ENCODE measurements at regions not wholly inside any gene's neighbourhood (a gene's known extent, or its start where the extent isn't known, plus 50 kb on each side); places are given as distances from the start of the nearest gene placed in this dataset.
"Not testable (repeated sequence)": the region's sequence is repeated elsewhere in the genome, so short reads cannot be mapped to it uniquely, and the experiment has no call there.

DNA sequence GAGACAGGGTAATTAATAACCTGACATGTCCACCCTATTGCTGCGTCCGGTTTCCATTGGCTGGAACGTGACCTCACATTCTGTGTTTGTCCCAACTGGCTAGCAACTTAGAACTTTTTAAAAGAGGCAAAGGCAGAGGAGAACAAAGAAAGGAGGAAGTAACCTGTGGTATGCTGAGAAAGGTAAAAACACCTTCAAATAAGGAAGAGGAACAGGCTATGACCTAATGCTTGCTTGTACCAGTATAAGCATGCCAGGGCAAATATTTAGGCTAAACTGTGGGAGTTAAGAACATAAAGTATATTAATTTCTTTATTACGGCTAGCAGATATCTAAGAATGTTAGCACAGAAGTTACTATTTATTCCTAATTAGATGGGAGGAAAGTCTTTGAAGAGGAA is 87.3 kb upstream of the MAP10 start:
- not testable (repeated sequence) for DNase-seq

- no peak for DNase-seq
Measured at GRCh38 chr1:232718928-232719927, 86.0 kb upstream of the MAP10 start.

GRCh38 chr1:232722626-232723025 is 82.6 kb upstream of the MAP10 start:
- DNase-seq = no peak

DNA sequence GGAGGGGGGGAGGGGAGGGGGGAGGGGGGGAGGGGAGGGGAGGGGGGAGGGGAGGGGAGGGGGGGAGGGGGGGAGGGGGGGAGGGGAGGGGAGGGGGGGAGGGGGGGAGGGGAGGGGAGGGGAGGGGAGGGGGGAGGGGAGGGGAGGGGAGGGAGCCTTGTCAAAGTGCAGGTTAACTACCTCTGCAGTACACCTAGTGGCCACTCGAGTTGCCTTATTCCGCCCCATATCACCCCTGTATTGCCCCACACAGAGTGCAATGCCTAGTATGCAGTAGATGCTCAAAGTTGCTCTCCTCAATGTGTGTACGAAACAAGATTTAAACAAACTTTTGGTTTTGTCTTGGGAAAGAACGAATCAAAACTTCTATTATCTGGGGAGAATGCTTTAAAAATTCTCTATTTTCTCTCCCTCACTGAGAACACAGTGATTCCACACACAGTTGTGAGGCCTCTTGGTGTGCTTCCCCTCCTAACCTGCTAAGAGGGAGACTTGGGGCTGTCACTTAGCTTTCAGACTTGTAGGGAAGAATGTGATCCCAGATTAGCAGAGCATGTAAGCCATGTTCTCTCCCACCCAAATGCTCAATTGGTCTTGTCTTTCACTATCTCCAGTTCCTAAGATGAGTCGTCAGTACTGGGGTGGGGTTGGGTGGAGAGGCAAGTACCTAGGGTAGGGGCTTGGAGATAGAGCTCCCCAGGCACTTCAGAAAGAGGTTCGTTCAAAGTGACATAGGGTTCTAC is 79.7 kb upstream of the MAP10 start:
- DNase-seq = no peak

GRCh38 chr1:232726048-232726779 is 79.0 kb upstream of the MAP10 start:
- DNase-seq = no peak

DNA sequence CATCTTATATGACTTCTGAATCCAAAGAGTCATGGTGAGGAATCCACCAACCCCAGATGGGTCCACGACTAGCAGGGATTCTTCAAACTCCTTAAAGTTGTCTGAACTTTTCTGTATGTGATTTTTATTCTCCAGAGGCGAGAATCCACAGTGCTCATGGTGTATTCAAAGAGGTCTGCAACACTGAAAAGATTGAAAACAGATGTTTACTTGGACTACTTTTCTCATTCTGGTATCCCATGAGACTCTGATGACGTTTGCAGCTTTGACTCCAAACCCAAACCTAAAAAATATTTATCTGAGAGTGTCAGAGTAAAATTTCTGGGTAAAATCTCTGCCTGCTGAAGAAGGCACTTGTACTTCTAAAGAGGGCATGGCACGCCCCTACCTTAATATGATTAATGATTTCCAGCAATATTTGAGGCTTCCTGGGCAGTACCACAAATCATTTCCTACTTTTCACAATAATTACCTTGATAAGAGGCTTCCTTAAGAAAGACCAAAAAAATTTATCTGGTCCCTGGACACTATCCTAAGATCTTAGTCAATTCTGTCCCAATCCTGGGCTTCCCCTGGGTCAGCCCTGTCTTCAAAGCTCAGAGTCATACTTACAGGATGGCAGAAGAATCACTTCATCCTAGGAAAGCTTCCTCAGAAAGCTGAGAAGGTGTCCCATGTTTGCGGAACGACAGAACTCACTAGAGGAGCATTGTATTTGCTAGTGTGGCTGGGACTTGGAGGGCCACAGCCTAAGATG is 76.5 kb upstream of the MAP10 start:
- DNase-seq = no peak

DNA sequence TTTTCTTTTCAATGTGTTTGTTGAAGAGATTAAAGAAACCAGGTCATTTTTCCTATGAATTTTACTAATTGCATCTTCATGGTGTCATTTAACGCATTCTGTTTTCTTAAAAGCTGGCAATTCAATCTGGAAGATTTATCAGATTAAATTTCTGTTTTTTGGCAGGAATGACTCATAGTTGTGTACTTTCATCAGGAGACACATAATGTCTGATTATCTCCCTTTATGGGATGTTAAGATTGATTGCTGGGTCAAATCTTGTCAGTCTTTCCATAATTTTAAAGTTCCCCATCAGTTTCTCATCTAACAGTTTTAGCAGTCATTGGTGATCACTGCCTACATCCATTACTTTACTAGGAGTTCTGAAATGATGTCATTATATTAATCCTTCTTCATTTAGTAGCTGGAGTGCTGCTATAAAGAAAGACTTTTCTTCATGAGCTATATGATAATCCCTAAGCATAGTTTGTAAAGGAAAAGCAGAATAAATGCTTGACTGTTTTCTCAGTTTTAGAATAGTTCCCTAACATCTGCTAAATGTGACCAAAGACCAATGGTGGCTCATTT is 72.8 kb upstream of the MAP10 start:
- DNase-seq = no peak

GRCh38 chr1:232737917-232738316 is 67.3 kb upstream of the MAP10 start:
- DNase-seq = no peak

DNA sequence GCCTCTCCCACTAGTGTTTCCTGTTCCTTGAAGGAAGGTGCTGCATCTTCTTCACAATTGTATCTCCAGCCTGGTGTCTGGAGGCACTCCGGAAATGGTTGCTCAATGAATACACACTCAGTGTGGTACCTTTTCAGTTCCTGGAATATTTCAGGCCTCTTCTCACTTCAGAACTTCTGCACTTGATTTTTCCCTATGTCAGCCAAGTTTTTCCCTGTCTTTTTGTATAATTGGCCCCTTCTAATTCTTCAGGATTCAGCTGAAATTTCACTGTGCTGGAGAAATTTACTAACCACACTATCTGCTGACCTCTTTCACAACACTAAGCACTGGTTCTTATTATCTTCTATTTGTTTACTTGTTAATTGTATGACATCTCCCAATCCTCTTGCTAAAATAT is 61.2 kb upstream of the MAP10 start:
- DNase-seq = no peak

DNA sequence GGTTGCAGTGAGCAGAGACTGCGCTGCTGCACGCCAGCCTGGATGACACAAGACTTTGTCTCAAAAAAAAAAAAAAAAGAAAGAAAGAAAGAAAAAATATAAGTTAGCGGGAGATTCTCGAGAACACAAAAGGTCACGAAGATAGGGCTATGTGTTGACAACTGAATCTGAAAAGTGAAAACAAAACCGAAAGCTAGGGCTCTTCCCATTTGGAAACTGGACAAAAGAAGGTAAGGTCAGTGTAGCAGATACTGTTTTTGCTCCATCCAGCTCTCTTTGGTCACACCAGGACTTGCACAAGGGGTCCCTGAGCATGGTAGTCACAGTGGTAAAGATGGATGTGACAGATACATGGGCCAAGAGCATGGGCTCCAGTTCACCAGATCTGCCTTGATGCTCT is 60.4 kb upstream of the MAP10 start:
- DNase-seq = no peak

DNA sequence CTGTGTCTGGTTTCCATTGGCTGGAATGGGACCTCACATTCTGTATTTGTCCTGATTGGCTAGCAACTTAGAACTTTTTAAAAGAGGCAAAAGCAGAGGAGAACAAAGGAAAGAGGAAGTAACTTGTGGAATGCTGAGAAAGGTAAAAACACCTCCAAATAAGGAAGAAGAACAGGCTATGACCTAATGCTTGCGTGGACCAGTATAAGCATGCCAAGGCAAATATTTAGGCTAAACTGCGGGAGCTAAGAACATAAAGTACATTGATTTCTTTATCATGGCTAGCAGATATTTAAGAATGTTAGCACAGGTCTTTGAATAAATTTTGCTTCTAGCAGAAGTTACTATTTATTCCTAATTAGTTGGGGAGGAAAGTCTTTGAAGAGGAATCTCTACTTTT is 59.5 kb upstream of the MAP10 start:
- DNase-seq = not testable (repeated sequence)

DNA sequence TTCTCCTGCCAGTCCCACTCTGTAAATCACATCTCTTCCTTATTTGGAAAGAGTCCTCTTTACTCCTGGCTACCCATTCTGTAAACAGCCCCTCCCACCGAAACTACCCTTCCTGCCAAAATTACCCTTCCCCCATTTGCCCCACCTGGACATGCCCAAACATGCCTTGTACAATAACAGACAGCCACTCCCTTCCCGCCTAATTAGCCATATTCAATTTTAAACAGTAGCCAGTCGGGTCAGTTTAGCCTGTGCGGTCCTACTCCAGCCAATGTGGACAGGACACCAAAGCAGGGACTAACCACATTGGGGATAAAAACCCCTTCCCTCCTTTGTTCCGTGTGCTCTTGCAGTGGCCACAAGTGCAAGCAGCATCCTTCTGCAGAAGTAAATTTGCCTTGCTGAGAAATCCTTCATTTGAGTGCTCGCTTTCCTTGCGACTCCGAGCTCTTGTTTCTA is 56.3 kb upstream of the MAP10 start:
- no peak for DNase-seq

DNA sequence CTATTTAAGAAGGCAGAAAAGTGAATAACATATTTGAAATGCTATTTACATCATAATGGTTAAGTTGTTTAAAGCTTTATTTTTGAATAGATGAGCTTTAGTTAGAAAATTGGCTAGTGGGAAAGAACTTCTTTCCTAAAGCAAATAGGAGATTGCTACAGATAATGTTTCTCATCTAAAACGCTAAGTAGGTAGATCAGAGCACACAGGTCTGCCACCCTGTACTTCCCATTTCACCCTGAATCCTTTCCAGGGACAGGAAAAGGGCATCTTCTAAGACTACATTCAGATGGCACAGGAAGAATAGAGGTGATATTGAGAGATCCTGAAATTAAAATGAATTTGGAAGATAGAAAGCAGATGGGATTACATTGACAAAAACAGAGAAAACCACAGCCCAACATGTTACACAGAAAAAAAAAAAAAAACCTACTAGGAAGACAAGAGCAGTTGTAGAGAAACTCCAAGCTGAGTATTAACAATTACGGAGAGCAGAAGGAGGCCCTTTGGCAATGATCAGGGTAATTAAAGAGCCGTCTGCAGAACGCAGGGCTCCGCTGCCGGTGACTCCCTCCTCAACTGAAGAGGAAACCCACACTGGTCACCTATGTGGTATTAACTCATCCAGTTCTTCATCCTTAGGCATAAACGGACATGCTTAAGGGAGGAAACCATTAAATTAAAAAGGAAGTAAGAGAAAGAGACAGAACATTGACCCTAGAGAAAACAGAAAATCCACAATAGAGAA is 53.6 kb upstream of the MAP10 start:
- no peak for DNase-seq

DNA sequence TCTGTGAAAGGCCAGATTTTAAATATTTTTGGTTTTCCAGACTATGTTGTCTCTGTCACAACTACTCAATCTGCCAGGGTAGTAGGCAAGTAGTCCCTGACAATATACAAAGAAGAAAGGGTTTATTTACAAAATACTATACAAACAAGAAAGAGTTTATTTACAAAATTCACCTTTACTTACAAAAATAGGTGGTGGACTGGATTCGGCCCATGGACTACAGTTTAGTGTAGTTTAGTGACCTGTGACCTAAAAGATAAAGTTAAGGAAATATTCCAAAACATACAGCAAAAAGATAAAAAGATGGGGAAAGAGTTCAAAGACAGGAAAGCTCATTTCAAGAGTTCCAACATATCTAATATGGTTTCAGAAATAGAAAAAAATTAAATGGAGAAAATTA is 52.9 kb upstream of the MAP10 start:
- DNase-seq = no peak

GRCh38 chr1:232754930-232755329 is 50.3 kb upstream of the MAP10 start:
- no peak for DNase-seq
